Frontal cortex (tissue), 4 donors: ENCODE measurements at regions not wholly inside any gene's neighbourhood (a gene's known extent, or its start where the extent isn't known, plus 50 kb on each side); places are given as distances from the start of the nearest gene placed in this dataset. TPM values are rescaled to one million over a fixed set of nuclear protein-coding genes. Genes with fewer than 3 reads are reported as not detected.

Source experiments
- DNase-seq, 2 donors: peaks; one replicate each; pipeline ENCODE4 v3.0.0; 2012; ENCODE audit warnings: low spot score in 2 of 2
- FAIRE-seq: peaks from 2 replicates; lab custom pipeline; 2012; peaks lifted over from hg19 to GRCh38; lab: Jason Lieb, UNC
- small RNA-seq: library from RNA; depleted of rRNA; stranded (forward); fragments of <200 nt; gene quantifications from one replicate; pipeline ENCODE3, GENCODE V24; 2014
- donor health status: control.
- donor health status: control.
- donor health status: control.

DNA sequence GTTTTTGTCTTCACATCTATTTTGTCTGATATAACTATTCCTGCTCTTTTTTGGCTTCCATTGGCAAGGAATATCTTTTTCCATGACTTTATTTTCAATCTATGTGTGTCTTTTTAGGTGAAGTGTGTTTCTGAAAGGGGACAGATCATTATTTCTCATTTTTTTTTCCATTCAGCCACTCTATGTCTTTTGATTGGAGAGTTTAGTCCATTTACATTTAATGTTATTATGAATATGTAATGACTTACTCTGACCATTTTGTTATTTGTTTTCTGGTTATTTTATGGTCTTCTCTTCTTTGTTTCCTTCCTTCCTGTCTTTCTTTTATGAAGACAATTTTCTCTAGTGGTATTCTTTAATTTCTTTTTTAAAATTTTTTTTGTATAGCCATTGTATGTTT is 178.6 kb upstream of the CNTN5 start:
- FAIRE-seq (no peak), DNase-seq (no peak)

DNA sequence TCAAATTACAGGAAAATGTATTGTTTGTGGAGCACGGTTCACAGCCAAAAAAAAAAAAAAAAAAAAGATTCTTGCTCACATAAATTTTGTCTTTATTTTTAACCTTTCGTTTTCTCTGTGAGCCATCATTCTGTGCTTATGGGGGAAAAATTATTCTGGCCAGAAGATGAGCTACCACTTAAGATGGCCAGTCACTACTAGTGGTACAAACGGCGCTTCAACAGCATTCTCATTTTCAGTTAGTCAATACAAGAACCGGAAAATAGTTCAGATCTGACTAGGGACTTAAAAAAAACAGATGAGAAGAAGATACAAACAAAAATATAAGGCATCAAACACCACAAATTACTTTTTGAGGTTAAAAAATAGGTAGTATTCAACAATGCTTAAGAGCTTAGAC is 158.6 kb upstream of the CNTN5 start:
- DNase-seq, result no peak
- no peak for FAIRE-seq

DNA sequence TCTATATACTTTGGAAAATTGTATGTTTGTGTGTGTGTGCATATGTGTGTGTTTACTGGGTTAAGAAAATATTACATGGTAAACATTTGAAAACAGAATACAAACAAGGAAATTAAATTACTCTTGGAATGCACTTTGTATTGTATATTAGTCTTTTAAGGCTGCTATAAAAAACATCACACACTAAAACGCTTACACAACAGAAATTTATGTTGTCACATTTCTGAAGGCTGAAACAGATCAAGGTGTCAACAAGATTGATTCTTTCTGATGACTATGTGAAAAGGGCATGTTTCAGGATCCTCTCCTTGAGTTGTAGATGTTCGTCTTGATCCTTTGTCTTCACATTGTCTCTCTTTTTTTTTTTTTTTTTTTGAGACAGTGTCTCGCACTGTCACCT is 149.1 kb upstream of the CNTN5 start:
- DNase-seq (no peak), FAIRE-seq (no peak)

DNA sequence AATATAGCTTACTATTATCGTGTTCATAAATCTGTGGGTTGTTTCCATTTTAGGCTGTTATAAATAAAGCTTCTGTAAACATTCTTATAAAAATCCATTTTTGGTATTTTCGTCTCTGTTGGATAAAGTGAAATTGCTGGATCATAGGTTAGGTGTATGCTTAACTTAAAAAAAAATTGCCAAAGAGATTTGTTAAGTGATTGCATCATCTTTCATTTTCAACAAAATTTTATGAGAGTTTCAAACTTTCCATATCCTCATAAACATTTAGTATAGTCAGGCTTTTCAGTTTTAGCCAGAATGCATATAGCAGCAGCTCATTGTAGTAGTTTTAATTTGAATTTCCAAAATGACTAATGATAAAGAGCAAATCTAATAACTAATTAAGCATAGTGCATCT is 146.7 kb upstream of the CNTN5 start:
- FAIRE-seq, result no peak

DNA sequence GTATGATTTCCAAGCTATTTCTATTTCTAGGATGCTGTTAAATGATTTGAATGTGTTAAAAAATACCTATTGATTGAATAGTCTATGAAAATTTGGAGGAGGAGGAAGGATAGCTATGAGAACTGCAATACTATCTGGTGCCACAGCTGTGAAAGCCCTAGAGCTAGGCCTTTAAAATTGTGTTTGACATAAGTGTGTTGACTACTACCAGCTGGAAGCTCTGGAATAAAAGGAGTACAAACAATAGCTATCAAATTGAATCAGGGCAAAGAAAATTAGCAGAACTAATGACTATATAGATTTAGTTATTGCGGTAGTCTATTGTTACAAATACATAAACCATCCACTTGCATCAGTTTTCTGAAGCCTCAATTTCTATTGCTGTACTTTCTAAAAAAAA is 124.8 kb upstream of the CNTN5 start:
- FAIRE-seq (no peak), DNase-seq (no peak)

More for the DNA sequence above, 146.7 kb upstream of the CNTN5 start:
- DNase-seq, result no peak

DNA sequence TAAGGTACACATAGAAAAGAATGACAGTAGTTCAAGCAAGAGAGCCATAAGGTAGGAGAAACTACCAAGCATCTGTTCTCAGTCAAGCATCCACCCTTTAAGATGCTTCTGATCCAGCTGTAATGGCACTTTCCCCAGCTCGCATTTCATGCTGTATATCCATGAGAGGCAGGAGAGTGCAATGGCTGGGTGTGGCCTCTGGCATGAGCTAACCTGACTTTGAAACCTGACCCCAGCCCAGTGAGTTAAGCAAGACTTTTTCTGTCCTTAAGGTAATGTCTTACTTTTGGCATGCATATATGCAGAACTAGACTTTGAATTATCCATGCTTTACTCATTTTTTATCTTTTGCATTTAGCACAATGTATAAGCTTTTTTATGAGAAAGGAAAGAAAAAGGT is 79.8 kb upstream of the CNTN5 start:
- FAIRE-seq (no peak), DNase-seq (no peak)

DNA sequence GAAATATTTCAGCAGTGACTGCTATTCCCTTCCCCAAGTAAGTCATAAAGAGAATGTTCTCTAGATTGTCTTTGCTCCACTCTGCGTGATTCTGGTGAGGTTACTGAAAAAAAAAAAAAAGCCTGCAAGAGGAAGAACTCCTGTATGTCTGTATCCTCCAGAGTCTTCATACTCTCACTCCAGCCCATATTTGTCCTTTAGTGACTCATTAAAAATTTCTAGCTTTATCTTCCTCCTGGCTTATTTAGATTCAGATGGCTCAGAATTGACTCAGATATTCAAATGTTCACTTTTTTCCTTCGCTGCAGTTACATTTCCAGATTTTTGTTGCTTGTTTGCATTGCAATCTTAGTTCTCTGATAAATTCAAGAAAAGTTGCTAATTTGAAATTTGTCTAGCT is 76.3 kb upstream of the CNTN5 start:
- DNase-seq, result no peak
- FAIRE-seq, result no peak

DNA sequence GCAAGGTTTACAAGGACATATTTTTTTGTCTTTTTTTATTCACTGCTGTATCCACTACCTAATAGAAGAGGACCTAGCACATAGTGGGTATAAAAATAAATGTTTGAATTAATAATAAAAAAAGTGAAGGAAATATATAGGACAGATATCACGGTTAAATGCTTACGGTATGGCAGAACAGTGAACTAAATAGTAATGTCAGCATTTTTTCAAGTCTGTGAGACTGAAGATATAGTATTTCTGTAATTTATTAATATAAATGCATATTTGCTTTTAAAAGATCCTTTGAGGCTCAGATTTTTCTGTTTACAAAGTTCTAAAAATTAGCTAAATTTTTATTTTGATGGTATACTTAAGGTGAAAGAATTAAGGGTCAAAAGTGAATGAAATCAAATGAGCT is 68.6 kb upstream of the CNTN5 start:
- DNase-seq (no peak), FAIRE-seq (no peak)

DNA sequence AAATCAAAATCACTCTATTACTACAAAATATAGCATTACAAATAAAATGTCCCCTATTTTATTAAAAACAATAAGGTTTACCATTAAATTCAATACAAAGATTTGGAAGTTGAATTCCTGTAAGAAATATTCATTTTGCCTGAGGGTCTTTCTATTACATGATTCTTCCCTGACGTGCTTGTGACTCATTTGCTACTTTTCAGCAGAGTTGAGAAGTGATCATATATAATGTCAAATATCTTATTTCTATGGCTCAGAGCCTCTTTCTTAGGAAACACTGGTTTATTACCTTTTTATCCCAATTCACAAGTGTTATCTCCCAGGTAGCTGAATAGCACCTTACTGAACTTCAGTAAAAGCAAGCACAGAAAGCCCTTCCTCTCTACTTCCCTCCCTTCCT is 65.2 kb upstream of the CNTN5 start:
- DNase-seq (no peak), FAIRE-seq (no peak)

DNA sequence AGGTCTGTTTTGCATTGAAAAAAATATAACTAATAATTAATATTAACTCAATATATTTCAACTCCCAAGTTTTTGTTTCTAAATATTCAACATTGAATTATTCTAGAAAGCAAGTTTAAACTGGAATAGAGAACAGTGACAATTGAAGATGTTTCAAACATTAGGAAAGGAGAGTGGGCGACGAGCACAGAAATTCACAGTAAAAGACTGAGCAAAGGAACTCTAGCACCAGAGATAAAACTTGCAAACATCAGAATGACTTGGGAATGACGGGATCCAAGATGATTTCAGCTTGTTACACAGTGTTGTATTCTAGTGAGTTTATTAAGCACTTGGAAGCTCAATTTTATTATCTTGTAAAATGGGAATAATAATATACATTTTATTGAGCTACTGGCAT is 56.6 kb upstream of the CNTN5 start:
- DNase-seq (no peak), FAIRE-seq (no peak)

DNA sequence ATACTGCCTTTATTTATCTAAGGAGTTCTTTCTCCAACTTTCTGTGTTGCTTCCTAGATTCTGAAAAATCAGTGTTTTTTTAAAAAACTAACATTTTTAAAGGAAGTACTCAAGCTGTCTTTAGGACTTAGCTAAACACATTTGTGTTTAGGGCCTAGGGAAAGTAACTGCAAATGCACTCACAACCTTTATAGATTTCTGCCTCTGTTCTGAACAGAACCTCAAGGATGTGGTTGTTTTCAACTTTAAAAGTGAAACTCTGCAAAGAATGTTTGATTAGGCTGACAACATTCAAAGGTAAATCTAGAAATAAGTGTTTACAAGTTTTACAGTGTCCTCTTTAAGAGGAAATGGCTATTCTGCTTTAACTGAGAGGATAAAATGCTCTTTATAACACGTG is 55.4 kb upstream of the CNTN5 start:
- DNase-seq (no peak), FAIRE-seq (no peak)

DNA sequence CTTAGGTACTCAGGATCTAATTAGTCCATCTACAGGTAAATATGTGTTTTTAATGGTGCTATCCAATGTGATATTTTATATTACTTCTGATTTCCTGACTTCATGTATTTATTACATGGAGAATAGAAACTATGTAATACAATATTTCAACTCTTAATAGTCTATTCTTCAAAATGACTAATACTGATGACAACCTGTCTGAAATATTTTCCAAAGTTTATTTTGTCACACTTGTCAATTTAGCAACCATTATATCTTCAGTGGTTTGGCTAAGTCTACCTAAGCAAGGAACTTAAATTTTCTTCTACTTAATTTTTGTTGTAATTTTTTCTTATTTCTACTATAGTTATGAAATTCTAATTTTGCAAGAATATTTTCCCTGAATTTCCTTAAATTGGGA is 55.0 kb upstream of the CNTN5 start:
- FAIRE-seq (no peak), DNase-seq (no peak)

DNA sequence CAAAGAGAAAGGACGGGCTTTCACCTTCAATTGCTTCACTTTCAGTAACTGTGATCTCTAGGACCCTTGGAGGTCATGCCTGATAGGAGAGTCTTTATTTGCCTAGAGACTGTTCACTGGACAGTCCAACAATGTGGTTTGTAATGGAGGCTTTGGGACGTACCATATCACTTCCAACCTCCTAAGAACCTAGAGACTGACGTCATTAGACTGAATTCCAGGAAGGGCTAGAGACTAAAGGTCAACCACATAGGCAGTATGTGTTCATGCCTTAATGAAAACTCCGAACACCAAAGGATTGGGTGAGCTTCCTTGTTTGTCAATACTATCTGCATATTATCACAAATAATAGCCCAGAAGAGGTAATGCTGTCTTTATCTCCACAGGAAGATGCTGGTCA is 53.7 kb upstream of the CNTN5 start:
- FAIRE-seq (no peak), DNase-seq (no peak)

Small RNAs in the stretch of these regions (small RNA-seq; reads per million reads assigned to genes)
- gene AP003730.1 (not detected), gene RNA5SP346 (not detected), gene RNA5SP347 (not detected)
